HG03521 (cell line): ENCODE measurements at regions not wholly inside any gene's neighbourhood (a gene's known extent, or its start where the extent isn't known, plus 50 kb on each side); places are given as distances from the start of the nearest gene placed in this dataset.
"Not testable (repeated sequence)": the region's sequence is repeated elsewhere in the genome, so short reads cannot be mapped to it uniquely, and the experiment has no call there.

ENCODE experiments used
- ATAC-seq: cut with Tn5 transposase; IDR thresholded peaks from one replicate; pipeline ENCODE4 v1.9.1; 2021; ENCODE audit warnings: mild to moderate bottlenecking, moderate library complexity; ENCODE audit not compliant: unreplicated experiment

DNA sequence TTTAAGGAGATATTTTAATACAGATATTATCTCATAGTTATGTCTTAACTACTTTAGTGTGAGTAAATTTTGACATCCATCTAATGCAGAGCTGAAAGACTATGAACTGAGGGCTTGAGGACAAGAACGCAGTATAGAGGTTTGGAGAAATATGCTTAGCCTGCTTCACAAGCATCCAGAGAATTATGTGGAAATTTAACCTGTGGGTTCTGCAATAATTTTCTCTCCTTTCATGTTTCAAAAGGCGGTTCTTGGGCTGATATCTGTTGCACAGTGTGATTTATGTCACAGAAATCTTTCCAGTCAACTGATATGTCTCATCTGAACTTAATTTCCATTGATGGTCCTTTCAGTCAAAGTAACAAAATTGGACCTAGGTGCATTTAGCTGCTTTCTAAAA, 371.9 kb upstream of the VRK2 start:
- ATAC-seq: no peak

- ATAC-seq: no peak
Measured at GRCh38 chr2:57677296-57677695, 369.3 kb upstream of the VRK2 start.

DNA sequence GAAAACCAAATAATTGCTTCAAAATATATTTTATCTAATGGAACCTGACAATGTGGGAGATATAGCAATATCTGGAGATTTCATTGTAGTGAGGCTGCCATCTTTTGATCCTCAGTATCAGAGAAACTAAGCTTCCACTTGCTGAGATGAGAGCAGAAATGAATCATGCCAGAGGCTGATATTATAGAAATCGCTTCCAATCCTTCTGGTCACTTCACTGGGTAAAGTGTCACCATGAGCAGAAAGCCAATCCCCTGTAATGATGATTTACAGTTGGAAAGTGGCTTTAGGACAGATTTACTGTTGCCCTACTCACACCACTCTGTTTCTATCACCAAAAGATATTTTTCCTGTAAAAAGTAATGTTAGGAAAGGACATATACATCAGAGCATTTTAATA, 365.0 kb upstream of the VRK2 start:
- no peak for ATAC-seq

GRCh38 chr2:57685032-57685431, 361.6 kb upstream of the VRK2 start:
- ATAC-seq: no peak

DNA sequence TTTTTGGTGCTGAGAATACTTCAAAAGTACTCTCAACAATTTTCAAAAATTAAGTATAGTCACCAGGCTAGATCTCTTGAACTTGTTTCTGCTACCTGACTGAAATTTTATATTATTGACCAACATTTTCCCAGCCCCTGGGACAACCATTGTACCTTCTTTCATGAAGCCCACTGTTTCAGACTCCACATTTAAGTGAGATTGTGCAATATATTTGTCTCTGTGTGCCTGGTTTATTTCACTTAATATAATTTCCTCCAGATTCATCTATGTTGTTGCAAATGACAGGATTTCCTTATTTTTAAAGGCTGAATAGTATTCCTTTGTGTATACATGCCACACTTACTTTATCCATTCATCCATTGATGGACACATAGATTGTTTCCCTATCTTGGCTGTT, 354.2 kb upstream of the VRK2 start:
- ATAC-seq: no peak

GRCh38 chr2:57693177-57693576, 353.4 kb upstream of the VRK2 start:
- no peak for ATAC-seq

GRCh38 chr2:57693965-57694364, 352.6 kb upstream of the VRK2 start:
- ATAC-seq: no peak

- no peak for ATAC-seq
Measured at GRCh38 chr2:57696016-57696415, 350.6 kb upstream of the VRK2 start.

DNA sequence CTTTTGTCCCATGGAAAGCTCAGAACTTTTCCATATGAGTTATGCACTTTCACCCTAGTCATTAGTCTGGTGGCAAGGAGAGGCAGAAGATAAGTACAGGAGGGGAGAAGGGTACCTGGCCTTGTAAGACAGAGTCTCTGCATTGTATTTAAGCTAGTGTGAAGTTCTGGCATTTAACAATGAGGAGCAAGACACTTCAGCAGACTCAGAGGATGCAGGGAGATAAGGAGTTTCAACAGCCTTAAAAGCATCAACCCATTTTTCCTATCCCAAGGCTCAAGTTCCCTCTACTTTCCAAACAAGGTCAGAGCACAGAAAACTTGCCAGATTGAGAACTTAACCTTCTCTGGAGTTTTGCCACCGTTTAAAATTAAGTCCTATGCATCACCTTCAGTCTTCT, 348.2 kb upstream of the VRK2 start:
- ATAC-seq: no peak

DNA sequence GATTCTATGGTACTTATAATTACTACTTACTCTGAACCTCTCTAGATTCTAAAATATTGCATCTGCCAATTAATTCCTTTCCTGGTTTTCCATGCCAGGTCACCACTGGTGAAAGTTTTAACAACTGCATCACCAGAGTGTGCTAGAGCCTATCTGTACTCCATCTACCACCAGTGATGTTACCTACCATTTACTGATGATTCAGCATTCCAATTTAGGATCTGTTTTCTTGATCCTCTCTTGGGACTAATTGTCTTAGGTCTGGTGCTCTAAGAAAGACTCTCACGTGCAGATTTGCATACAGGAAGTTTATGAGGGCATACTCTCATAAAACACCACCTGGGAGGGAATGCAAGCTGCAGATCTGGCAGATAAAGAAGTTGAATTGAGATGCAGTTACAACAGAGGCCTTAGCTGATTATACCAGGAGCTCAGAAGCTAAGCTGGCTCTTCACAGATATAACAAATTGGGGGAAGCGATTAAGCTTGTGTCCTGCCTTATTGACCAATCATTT, 347.6 kb upstream of the VRK2 start:
- ATAC-seq: no peak

GRCh38 chr2:57701391-57701791, 345.2 kb upstream of the VRK2 start:
- ATAC-seq: no peak

- no peak for ATAC-seq
Measured at GRCh38 chr2:57703407-57703806, 343.2 kb upstream of the VRK2 start.

DNA sequence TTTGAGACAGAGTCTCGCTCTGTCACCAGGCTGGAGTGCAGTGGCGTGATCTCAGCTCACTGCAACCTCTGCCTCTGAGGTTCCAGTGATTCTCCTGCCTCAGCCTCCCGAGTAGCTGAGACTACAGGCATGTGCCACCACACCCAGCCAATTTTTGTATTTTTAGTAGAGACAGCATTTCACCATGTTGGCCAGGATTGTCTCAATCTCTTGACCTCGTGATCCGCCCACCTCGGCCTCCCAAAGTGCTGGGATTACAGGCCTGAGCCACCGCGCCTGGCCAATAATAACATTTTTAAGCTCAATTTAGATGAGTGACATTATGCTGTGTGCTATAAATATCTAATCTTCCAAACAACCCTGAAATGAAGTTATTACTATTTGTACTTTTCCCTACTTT, 338.8 kb upstream of the VRK2 start:
- not testable (repeated sequence) for ATAC-seq

GRCh38 chr2:57711991-57712390, 334.6 kb upstream of the VRK2 start:
- no peak for ATAC-seq

- ATAC-seq: peak; percentile 99
Measured at GRCh38 chr2:57720728-57721627, 325.6 kb upstream of the VRK2 start.

DNA sequence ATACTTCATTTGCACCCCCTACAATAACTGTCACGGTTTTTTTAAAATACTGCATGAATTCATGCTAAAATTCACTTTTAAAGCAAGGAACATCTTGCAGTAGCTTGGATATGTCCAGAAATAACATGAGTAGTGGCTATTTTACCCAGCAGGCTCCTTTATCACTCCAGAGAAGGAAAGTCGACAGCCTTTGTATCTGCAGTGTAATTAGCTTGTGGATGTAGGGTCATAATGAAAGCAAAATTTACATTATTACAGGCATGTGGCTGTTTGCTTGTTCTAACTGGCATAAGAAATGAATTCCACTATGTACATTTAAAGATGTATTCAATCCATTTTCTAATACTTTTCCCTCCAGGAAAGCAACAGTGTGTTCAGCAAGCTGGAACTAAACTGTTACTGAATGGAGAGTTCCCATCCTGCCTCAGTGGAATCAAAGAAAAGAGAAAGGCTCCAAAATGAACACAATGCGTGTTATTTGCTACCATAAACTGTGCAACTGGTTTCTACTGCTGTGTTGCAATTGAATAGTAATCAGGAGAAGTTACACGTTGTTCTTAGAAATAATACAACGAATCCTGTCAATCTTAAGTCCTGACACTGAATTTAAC, 321.2 kb upstream of the VRK2 start:
- no peak for ATAC-seq

DNA sequence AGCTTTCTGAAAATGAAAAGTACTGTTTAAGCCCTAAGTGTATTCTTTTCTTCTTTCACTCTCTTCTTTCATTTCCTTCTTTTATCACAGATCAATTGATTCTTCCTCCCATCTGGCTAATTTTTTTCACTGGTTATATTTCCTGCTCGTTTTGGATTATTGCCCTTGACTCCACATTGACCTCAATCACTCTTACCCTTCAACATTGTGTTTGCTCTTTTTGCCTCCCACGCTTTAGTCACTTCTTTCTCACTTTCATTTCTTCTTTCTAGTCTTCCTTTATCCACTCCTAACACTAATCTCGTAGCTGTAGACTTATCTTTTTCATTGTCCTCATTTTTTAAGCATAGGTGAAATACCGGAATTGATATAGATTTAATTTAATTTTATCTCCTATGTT, 320.3 kb upstream of the VRK2 start:
- ATAC-seq: peak; percentile 50

DNA sequence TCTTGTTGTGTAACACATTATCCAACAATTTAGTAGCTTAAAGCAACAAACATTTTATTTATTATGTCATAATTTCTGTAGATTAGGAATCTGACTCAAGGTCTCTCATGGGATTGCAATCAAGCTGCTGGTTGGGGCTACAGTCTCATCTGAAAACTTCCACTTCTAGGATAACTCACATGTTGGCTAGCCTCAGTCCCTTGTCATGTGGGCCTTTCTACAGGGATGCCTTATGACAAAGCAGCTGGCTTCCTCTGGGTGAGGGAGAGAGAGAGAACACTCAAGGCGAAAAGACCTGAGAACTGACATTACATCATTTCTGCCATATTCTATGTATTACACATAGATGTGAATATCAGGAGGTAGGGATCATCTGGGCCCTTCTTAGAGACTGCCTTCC, 317.9 kb upstream of the VRK2 start:
- ATAC-seq: no peak

DNA sequence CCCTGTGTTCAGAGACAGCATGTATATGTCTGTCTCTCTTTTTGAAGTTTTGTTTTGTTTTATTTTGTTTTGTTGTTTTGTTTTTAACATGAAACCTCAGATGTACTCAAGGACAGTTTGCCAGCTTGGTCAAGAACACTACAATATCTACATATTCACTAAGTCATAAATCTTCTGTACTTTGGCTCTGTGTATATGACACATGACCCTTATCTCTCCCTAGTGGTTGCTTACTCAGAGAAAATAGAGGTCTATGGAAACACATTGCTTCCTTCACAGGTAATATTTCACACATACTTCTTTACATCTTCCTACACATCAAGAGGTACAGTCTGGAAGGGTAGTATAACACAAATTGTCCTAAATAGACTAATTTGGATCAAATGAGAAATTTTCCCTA, 312.6 kb upstream of the VRK2 start:
- ATAC-seq: no peak

DNA sequence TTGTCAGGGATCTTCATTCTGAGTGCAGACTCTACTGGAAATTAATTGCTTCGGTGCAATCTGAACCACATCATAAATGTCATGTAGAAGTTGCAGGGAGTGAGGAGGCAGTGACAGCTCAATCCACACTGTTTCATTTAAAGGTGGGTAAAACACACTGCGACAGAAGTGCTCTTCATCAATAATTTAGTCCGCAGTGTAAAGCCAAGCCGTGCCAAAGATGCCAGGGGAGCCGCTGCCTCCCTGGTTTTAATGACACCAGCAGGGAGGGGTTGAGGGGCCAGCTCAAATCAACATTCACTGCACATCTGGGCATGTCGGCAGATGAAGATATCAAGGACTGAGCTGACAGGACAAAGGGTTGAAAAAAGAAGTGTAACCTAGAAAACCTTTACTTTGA, 305.7 kb upstream of the VRK2 start:
- no peak for ATAC-seq

DNA sequence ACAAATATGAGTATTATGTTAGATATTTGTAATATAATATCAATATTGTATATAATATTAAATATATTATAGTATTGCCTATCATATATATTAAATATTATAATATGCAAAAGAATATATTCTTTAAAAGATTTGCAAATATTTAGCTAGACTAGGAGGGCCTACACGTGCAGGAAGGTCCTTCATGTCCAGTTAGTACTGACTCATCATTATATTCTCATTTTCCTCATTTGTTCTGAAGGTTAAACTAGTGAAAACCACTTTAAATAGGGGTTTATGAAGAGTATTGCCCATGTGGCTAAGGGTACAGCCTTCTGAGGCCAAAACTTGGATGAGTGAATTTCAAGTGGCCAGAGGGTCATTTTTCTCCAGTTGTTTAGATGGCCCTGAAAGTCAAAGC, 293.0 kb upstream of the VRK2 start:
- ATAC-seq: no peak

- no peak for ATAC-seq
Measured at GRCh38 chr2:57758686-57759085, 287.9 kb upstream of the VRK2 start.
